Heart right ventricle (tissue), 16 donors: ENCODE measurements at regions not wholly inside any gene's neighbourhood (a gene's known extent, or its start where the extent isn't known, plus 50 kb on each side); places are given as distances from the start of the nearest gene placed in this dataset.
"Not testable (repeated sequence)": the region's sequence is repeated elsewhere in the genome, so short reads cannot be mapped to it uniquely, and the experiment has no call there.

Experiments used
- ATAC-seq, 8 donors: fragments of 200-7000 bp; cut with Tn5 transposase; one replicate each; pipeline ENCODE4 v1.9.1; 2020; ENCODE audit warnings: mild to moderate bottlenecking in 8 of 8, moderate library complexity in 8 of 8, moderate number of reproducible peaks in 1 of 8
- DNase-seq, 2 donors: peaks; one replicate each; pipeline ENCODE4 v3.0.0-alpha.2; 2020
- H3K27ac ChIP-seq, 10 donors: fragments of 200-600 bp; sonication (generic) in 2 of 10; one replicate each; pipeline versions ENCODE4 v1.5.0 to v1.8.0; 2020 to 2022; ENCODE audit warnings: mild to moderate bottlenecking in 3 of 10
- H3K27me3 ChIP-seq, 7 donors: fragments of 200-600 bp; one replicate each; pipeline ENCODE4 v1.8.0; 2021 to 2022; ENCODE audit warnings: mild to moderate bottlenecking in 2 of 7
- H3K36me3 ChIP-seq, 9 donors: fragments of 200-600 bp; sonication (generic) in 1 of 9; one replicate each; pipeline versions ENCODE4 v1.5.0 to v1.8.0; 2020 to 2022; ENCODE audit warnings: mild to moderate bottlenecking in 2 of 9
- H3K4me1 ChIP-seq, 9 donors: fragments of 200-600 bp; sonication (generic) in 1 of 9; one replicate each; pipeline versions ENCODE4 v1.5.0 to v1.8.0; 2020 to 2022; ENCODE audit warnings: mild to moderate bottlenecking in 4 of 9
- H3K4me3 ChIP-seq, 10 donors: fragments of 200-600 bp; sonication (generic) in 2 of 10; one replicate each; pipeline versions ENCODE4 v1.5.0 to v1.8.0; 2020 to 2022; ENCODE audit warnings: mild to moderate bottlenecking in 7 of 10, moderate library complexity in 2 of 10
- H3K9me3 ChIP-seq, 11 donors: fragments of 200-600 bp in 10 of 11; sonication (generic) in 2 of 11; one replicate each; pipeline versions ENCODE4 v1.5.0 to v1.8.0; 2013 to 2022; ENCODE audit warnings: mild to moderate bottlenecking in 2 of 11, control low read depth in 1 of 11, moderate library complexity in 1 of 11
- WGBS, 2 donors: extraction: QIAGEN DNeasy Blood & Tissue Kit; methylation state at CpG; one replicate each; pipeline ENCODE4 v1.1.7; 2013; ENCODE audit warnings: inconsistent platforms in 1 of 2; 5-methylcytosine and 5-hydroxymethylcytosine counted together
- intact Hi-C, 10 donors: fragments of 100-400 bp; cut with DNase I; formaldehyde crosslinking; loops; one replicate each; pipeline versions ENCODE4 v1.11.1 to v1.14.2; 2022
- TF ChIP-seq, protein P1 (sequence below), 9 donors: fragments of 200-600 bp; sonication (generic) in 2 of 9; IDR thresholded peaks; one replicate each; pipeline versions ENCODE4 v1.5.0 to v1.8.0; 2021 to 2022; ENCODE audit warnings: antibody characterized with exemption in 9 of 9, mild to moderate bottlenecking in 5 of 9, moderate library complexity in 1 of 9
- donor health status: Arrhythmogenic right ventricular cardiomyopathy.
- donor health status: ischemic (EF 13 %, LVEDD 7.1; RV severe dilation, severe dysfunction).
- donor health status: healthy with polysubstance abuse.
- donor health status: DM: no; HTN: yes; CAD: no.
- donor health status: DM: no; HTN: no; CAD: no.
- donor health status: ischemic (EF 25% LVEDD 6.9; RV normal size, moderate dysfunction).
- donor health status: ischemic (EF 25% LVEDD 5.7; RV mildly dilated, moderate dysfunction).
- donor health status: healthy.
- donor health status: DM: yes; HTN: yes; CAD: no.
- donor health status: Ischemic cardiomyopathy.
- donor health status: ischemic (EF 35%, LVEDD 5.7; RV mildly dilated, moderate dysfunction).
- donor health status: nonischemic (EF 11% LVEDD 7.7; RV severe dilation, severe dysfunction).
- donor health status: DM: yes; HTN: yes; CAD: no.
- donor health status: PGD.
- donor health status: ischemic (EF 29% LVEDD 5.4; RV normal size, mild dysfunction).
- donor health status: nonischemic (EF 23%, LVEDD 6.1; RV moderate dilation, normal function).

DNA sequence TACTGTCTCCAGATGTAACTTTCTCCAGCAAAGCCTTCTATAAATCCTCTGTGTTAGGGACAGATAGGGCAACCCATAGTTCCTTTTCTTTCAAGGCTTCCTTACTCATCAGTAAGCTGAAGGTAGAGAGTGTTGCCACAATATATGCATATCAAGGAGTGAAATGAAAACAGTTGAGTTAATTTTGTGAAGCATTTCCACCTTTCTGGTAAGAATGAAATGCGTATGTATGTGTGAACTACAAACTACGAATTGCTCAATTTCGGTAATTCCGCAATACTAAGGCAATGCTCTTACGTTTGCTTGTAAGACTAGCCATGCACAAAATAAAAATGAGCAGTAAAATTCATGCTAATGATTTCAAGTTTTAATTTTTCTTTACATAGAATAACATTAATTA lies 61.2 kb upstream of the HBS1L start:
- Histone ChIP-seq H3K4me3 (no peak overlapping the region), H3K27ac (no peak overlapping the region), H3K27me3 (peaks cover 0 to 16% (median 0%) of the 10 kb centered on the region in 7 donors), H3K4me1 (peaks cover 0 to 9% (median 0%) of the 10 kb centered on the region in 9 donors), H3K36me3 (no peaks in the 10 kb centered on the region), H3K9me3 (no peaks in the 10 kb centered on the region)
- WGBS, 2 donors, result 88 to 93% methylated on average over 5 of the region's 5 CpGs
- DNase-seq (no peak), ATAC-seq (no peak)
- intact Hi-C loops, result no loop called here
- TF ChIP-seq, protein P1, sequence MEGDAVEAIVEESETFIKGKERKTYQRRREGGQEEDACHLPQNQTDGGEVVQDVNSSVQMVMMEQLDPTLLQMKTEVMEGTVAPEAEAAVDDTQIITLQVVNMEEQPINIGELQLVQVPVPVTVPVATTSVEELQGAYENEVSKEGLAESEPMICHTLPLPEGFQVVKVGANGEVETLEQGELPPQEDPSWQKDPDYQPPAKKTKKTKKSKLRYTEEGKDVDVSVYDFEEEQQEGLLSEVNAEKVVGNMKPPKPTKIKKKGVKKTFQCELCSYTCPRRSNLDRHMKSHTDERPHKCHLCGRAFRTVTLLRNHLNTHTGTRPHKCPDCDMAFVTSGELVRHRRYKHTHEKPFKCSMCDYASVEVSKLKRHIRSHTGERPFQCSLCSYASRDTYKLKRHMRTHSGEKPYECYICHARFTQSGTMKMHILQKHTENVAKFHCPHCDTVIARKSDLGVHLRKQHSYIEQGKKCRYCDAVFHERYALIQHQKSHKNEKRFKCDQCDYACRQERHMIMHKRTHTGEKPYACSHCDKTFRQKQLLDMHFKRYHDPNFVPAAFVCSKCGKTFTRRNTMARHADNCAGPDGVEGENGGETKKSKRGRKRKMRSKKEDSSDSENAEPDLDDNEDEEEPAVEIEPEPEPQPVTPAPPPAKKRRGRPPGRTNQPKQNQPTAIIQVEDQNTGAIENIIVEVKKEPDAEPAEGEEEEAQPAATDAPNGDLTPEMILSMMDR (IDR thresholded peaks at IDR 0.05), result no peak

DNA sequence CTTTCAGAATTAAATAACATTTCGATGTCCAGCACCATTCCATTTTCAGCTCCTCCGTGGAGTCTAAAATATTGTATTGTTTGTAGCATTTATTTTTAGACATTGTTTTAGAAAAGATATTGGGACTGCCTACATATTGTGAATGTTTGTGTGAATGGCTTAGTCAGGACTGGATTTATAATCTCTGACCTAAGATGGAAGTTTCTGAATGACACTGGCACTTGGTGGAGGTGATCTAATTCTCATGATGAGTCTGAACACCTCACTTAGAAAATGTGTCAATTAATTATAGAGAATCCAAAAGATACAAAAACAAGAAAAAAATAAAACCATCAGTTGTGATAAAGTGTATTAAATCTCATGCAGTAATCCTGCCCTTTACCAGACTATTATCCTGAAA lies 60.8 kb upstream of the HBS1L start:
- ATAC-seq, result no peak
- Histone ChIP-seq H3K9me3 (no peaks in the 10 kb centered on the region), H3K27ac (no peak overlapping the region), H3K27me3 (peaks cover 0 to 19% (median 0%) of the 10 kb centered on the region in 7 donors), H3K4me3 (no peak overlapping the region), H3K4me1 (peaks cover 0 to 9% (median 0%) of the 10 kb centered on the region in 9 donors), H3K36me3 (no peaks in the 10 kb centered on the region)
- TF ChIP-seq, protein P1 (IDR thresholded peaks at IDR 0.05), result no peak
- no peak for DNase-seq
- 85 to 87% methylated on average over 2 of the region's 2 CpGs for WGBS, 2 donors
- intact Hi-C loops, result no loop called here

DNA sequence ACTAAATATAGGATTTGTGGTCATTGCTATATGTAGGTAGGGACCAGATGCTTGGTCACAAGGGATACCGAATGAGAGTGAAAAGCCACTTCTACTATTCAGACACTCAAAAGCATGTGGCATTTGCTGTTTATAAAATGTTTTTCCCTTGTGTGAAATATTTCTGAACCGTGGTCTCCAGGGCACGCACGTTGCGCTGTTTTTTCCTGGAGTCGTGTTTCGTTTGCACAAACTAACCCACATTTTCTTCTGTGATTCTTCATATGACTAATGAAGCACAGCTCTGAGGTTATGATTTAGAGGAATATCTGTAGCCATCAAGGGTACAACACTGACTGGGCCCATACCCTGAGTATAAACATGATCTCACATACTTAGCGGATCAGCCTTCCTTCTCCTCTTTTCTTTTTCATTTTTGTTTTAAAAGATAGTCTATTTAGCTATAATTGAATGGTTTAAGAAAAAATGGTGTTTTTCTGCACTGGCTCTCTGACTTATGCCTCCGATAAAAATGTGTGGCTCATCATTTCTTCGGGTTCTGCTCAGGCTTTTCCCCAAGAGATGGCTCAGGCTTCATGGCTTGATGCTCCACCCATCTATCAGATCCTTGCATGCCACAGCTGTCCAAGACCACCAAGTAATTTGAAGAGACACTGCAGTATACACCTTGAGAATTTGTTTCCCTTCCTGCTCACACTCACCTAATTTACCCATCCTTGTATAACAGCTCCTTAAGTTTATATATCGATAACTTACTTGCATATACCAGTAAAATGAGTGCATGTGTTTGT lies 59.9 kb upstream of the HBS1L start:
- no peak overlapping the region for H3K27ac ChIP-seq
- WGBS, 2 donors, result 88 to 92% methylated on average over 11 of the region's 11 CpGs
- H3K9me3 ChIP-seq, result no peaks in the 10 kb centered on the region
- H3K4me1 ChIP-seq, result peaks cover 0 to 9% (median 0%) of the 10 kb centered on the region in 9 donors
- H3K36me3 ChIP-seq, result no peaks in the 10 kb centered on the region
- H3K27me3 ChIP-seq, result peaks cover 0 to 19% (median 0%) of the 10 kb centered on the region in 7 donors
- no peak for DNase-seq
- no peak overlapping the region for H3K4me3 ChIP-seq
- intact Hi-C loops, result no loop called here
- TF ChIP-seq, protein P1 (IDR thresholded peaks at IDR 0.05), result no peak
- no peak for ATAC-seq

DNA sequence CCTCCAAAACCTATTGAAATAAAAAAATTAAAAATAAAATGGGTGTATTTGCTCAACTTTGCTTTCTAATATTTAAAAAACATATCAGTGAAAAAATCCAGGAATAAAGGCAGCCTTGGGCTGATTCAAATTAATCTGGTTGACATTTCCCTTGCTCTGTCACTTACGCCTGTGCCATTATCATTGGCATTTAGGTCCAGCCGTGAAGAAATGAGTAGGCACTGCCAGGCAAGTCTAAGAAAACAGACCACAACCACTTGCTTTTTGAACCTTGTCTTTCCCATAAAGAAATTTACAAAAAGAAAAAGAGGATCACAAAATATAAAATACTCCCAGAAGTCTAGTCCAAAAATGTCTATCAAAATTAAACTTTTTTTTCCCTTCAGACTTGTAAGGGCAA lies 59.2 kb upstream of the HBS1L start:
- Histone ChIP-seq H3K27ac (no peak overlapping the region), H3K4me3 (no peak overlapping the region), H3K36me3 (no peaks in the 10 kb centered on the region), H3K4me1 (peaks cover 0 to 9% (median 0%) of the 10 kb centered on the region in 9 donors), H3K27me3 (peaks cover 0 to 15% (median 0%) of the 10 kb centered on the region in 7 donors), H3K9me3 (no peaks in the 10 kb centered on the region)
- intact Hi-C loops, result no loop called here
- TF ChIP-seq, protein P1 (IDR thresholded peaks at IDR 0.05), result no peak
- 88 to 90% methylated on average over 2 of the region's 2 CpGs for WGBS, 2 donors
- DNase-seq (no peak), ATAC-seq (no peak)

DNA sequence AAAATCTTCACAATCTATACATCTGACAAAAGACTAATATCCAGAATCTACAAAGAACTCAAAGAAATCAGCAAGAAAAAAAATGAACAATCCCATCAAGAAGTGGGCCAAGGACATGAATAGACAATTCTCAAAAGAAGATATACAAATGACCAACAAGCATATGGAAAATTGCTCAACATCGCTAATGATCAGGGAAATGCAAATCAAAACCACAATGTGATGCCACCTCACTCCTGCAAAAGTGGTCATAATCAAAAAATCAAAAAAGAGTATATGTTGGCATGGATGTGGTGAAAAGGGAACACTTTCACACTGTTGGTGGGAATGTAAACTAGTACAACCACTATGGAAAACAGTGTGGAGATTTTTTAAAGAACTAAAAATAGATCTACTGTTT lies 58.3 kb upstream of the HBS1L start:
- WGBS, 2 donors, result 92 to 93% methylated on average over 1 of the region's 1 CpG
- H3K4me3 ChIP-seq, H3K9me3 ChIP-seq, ATAC-seq, intact Hi-C loops, H3K36me3 ChIP-seq, H3K27ac ChIP-seq, H3K27me3 ChIP-seq, H3K4me1 ChIP-seq, DNase-seq: not testable (repeated sequence)

DNA sequence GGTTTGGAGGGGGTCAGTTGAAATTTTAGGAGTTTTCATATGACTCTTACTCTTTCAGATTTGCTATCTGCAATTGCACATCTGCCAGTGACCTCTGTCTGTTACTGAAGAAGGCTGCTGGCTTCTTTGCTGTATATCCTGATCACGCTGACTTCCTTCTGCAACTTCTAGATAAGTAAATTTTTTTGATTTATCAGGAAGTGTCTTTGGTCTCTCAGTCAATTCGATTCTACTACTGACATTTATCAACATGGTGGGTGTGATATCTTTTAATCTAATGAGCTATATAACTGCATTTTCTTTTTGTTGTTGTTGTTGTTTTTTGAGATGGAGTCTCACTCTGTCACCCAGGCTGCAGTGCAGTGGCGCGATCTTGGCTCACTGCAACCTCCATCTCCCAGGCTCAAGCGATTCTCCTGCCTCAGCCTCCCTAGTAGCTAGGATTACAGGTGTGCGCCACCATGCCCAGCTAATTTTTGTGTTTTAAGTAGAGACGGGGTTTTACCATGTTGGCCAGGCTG lies 55.7 kb upstream of the HBS1L start:
- H3K9me3 ChIP-seq, H3K27ac ChIP-seq, H3K4me1 ChIP-seq, H3K36me3 ChIP-seq, H3K4me3 ChIP-seq, DNase-seq, intact Hi-C loops, ATAC-seq: not testable (repeated sequence)
- H3K27me3 ChIP-seq, result peaks cover 0 to 12% (median 0%) of the 10 kb centered on the region in 7 donors
- 72 to 81% methylated on average over 7 of the region's 7 CpGs for WGBS, 2 donors
